IMR-90 (cell line): ENCODE measurements at regions not wholly inside any gene's neighbourhood (a gene's known extent, or its start where the extent isn't known, plus 50 kb on each side); places are given as distances from the start of the nearest gene placed in this dataset.
A peak's percentile ranks its signal among the peaks of the same experiment; 100 is the strongest.

Source experiments
- ATAC-seq: fragments of 200-7000 bp; cut with Tn5 transposase; 2 replicates; pipeline ENCODE4 v1.9.1; 2020; ENCODE audit warnings: low read depth, mild to moderate bottlenecking, moderate library complexity
- BruUV-seq: library from RNA; stranded (reverse); fragments of 400-500 nt; replicated peaks from 2 replicates; lab custom pipeline; 2021; lab: Mats Ljungman, UMichigan
- CTCF ChIA-PET: fragments of 300-600 bp; formaldehyde crosslinking; extraction: SDS; loops from one replicate; lab custom pipeline; 2021; ENCODE audit warnings: antibody characterized with exemption; lab: Yijun Ruan, JAX
- POLR2A ChIA-PET: fragments of 300-600 bp; sonication (Branson Sonifier 250); formaldehyde crosslinking; loops from one replicate; lab custom pipeline; 2022; ENCODE audit warnings: antibody characterized with exemption; ENCODE audit not compliant: unreplicated experiment; lab: Charles Lee
- DNase-seq: peaks from one replicate; pipeline ENCODE4 v3.0.0; 2013
- H2AFZ ChIP-seq: replicated peaks from 2 replicates; pipeline ENCODE3; 2013; ENCODE audit warnings: low read length, mild to moderate bottlenecking; ENCODE audit not compliant: poor library complexity
- H2AK5ac ChIP-seq: 2 replicates; pipeline ENCODE4 v1.6.1; 2013; ENCODE audit warnings: low read depth, low read length, inconsistent platforms
- H2AK9ac ChIP-seq: replicated peaks from 2 replicates; pipeline ENCODE3; 2013; ENCODE audit warnings: mild to moderate bottlenecking, low read depth, low read length, moderate library complexity; ENCODE audit not compliant: poor library complexity
- H2BK120ac ChIP-seq: 2 replicates; pipeline ENCODE4 v1.6.1; 2013; ENCODE audit warnings: low read depth, low read length, inconsistent platforms
- H2BK15ac ChIP-seq: 3 replicates; pipeline ENCODE4 v1.6.1; 2013; ENCODE audit warnings: low read depth, low read length, inconsistent platforms
- H2BK20ac ChIP-seq: 2 replicates; pipeline ENCODE4 v1.6.1; 2013; ENCODE audit warnings: low read depth, mild to moderate bottlenecking, inconsistent platforms, low read length, moderate library complexity
- H2BK5ac ChIP-seq: 2 replicates; pipeline ENCODE4 v1.6.1; 2013; ENCODE audit warnings: mild to moderate bottlenecking, low read depth, low read length, inconsistent platforms; ENCODE audit not compliant: poor library complexity, severe bottlenecking
- H3K14ac ChIP-seq: replicated peaks from 2 replicates; pipeline ENCODE4 v1.6.1; 2013; ENCODE audit warnings: low read depth, low read length, inconsistent platforms
- H3K18ac ChIP-seq: 2 replicates; pipeline ENCODE4 v1.6.1; 2013; ENCODE audit warnings: low read depth, low read length, control low read depth
- H3K23ac ChIP-seq: 2 replicates; pipeline ENCODE4 v1.6.1; 2013; ENCODE audit warnings: low read depth, low read length, inconsistent platforms
- H3K27ac ChIP-seq: 2 replicates; pipeline ENCODE4 v1.5.1; 2013; ENCODE audit warnings: mild to moderate bottlenecking, control low read depth, low read length; ENCODE audit not compliant: insufficient read depth
- H3K27me3 ChIP-seq: 2 replicates; pipeline ENCODE4 v1.6.1; 2013; ENCODE audit warnings: low read length; ENCODE audit not compliant: control insufficient read depth, insufficient read depth
- H3K36me3 ChIP-seq: 2 replicates; pipeline ENCODE4 v1.6.1; 2013; ENCODE audit warnings: low read length, mixed read lengths; ENCODE audit not compliant: control insufficient read depth, insufficient read depth
- H3K4ac ChIP-seq: 2 replicates; pipeline ENCODE4 v1.6.1; 2013; ENCODE audit warnings: low read depth, low read length, inconsistent platforms
- H3K4me1 ChIP-seq: 2 replicates; pipeline ENCODE4 v1.6.1; 2013; ENCODE audit warnings: low read length, mixed read lengths; ENCODE audit not compliant: control insufficient read depth, insufficient read depth
- H3K4me2 ChIP-seq: 2 replicates; pipeline ENCODE4 v1.6.1; 2013; ENCODE audit warnings: low read depth, mild to moderate bottlenecking, control low read depth, low read length, moderate library complexity
- H3K4me3 ChIP-seq: 2 replicates; pipeline ENCODE4 v1.5.1; 2013; ENCODE audit warnings: low read depth, mild to moderate bottlenecking, control low read depth, low read length, moderate library complexity; ENCODE audit not compliant: insufficient read depth
- H3K56ac ChIP-seq: 2 replicates; pipeline ENCODE4 v1.6.1; 2013; ENCODE audit warnings: low read length, inconsistent platforms; ENCODE audit not compliant: insufficient read depth; ENCODE audit errors: extremely low read depth
- H3K79me1 ChIP-seq, 2 experiments: 2 replicates each; pipeline ENCODE4 v1.6.1; 2013; ENCODE audit warnings: low read length in 2 of 2, inconsistent platforms in 1 of 2, low read depth in 1 of 2
- H3K9ac ChIP-seq: 2 replicates; pipeline ENCODE4 v1.6.1; 2013; ENCODE audit warnings: low read depth, low read length, control low read depth
- H3K9me1 ChIP-seq: 2 replicates; pipeline ENCODE4 v1.6.1; 2013; ENCODE audit warnings: low read length, inconsistent platforms; ENCODE audit not compliant: insufficient read depth
- H3K9me3 ChIP-seq: 2 replicates; pipeline ENCODE4 v1.6.1; 2013; ENCODE audit warnings: low read length; ENCODE audit not compliant: control insufficient read depth, insufficient read depth
- H4K20me1 ChIP-seq: 2 replicates; pipeline ENCODE4 v1.6.1; 2013; ENCODE audit warnings: low read length, inconsistent platforms; ENCODE audit not compliant: insufficient read depth
- H4K5ac ChIP-seq: 2 replicates; pipeline ENCODE4 v1.6.1; 2013; ENCODE audit warnings: mild to moderate bottlenecking, low read depth, low read length, control low read depth
- H4K8ac ChIP-seq, 2 experiments: 2 replicates each; pipeline ENCODE4 v1.6.1; 2013; ENCODE audit warnings: low read depth in 2 of 2, low read length in 2 of 2, control low read depth in 1 of 2, inconsistent platforms in 1 of 2
- H4K91ac ChIP-seq: 2 replicates; pipeline ENCODE4 v1.6.1; 2013; ENCODE audit warnings: low read depth, low read length, inconsistent platforms; ENCODE audit not compliant: insufficient read depth
- MAFK ChIP-seq: IDR thresholded peaks from 2 replicates; pipeline ENCODE4 v1.6.1; 2012; ENCODE audit warnings: low read depth, low read length, improper control_type of control experiment
- RFX5 ChIP-seq: IDR thresholded peaks from 2 replicates; pipeline ENCODE4 v1.8.0; 2012; ENCODE audit warnings: low read depth, mild to moderate bottlenecking, low read length, moderate library complexity
- WGBS, 2 experiments: methylation state at CpG; one replicate each; pipeline versions ENCODE4 v1.1.5 to v1.1.7; 2013; ENCODE audit warnings: missing lambda C conversion rate in 2 of 2; ENCODE audit not compliant: insufficient read length in 1 of 2; ENCODE audit errors: extremely low coverage in 2 of 2; 5-methylcytosine and 5-hydroxymethylcytosine counted together
- dilution Hi-C: fragments of 300-500 bp; cut with HindIII; formaldehyde crosslinking; loops from one replicate; pipeline ENCODE4 v1.14.3; 2018; ENCODE audit warnings: low sequenced_read_pairs; ENCODE audit not compliant: unreplicated experiment
- in situ Hi-C: fragments of 300-500 bp; cut with MboI; formaldehyde crosslinking; loops from 3 replicates; pipeline ENCODE4 v1.14.3; 2019; ENCODE audit warnings: low sequenced_read_pairs, inconsistent platforms, mixed read lengths
- intact Hi-C: fragments of 100-400 bp; cut with micrococcal nuclease; formaldehyde crosslinking; loops from 2 replicates; pipeline ENCODE4 v1.10.0; 2022

GRCh38 chr5:16313761-16314160 is 134.2 kb upstream of the MARCHF11 start:
- Histone ChIP-seq H3K9ac (no peak overlapping the region), H2AK9ac (no peak overlapping the region), H4K20me1 (no peaks in the 10 kb centered on the region), H2AK5ac (no peak overlapping the region), H3K4me1 (no peaks in the 10 kb centered on the region), H2BK5ac (no peak overlapping the region), H3K9me1 (no peaks in the 10 kb centered on the region), H3K56ac (no peak overlapping the region), H4K91ac (no peak overlapping the region), H3K36me3 (no peaks in the 10 kb centered on the region), H3K4ac (no peak overlapping the region), H3K27ac (no peak overlapping the region), H3K4me3 (no peak overlapping the region), H2BK20ac (no peak overlapping the region), H4K8ac (no peak overlapping the region), H3K79me1 (no peaks in the 10 kb centered on the region), H2AFZ (no peak overlapping the region), H3K4me2 (no peak overlapping the region), H2BK120ac (no peak overlapping the region), H4K5ac (no peak overlapping the region), H3K27me3 (no peaks in the 10 kb centered on the region), H3K23ac (no peak overlapping the region), H3K9me3 (no peaks in the 10 kb centered on the region), H3K14ac (no peak overlapping the region), H2BK15ac (no peak overlapping the region), H3K18ac (no peak overlapping the region)
- ChIA-PET POLR2A (no interaction called here), CTCF (no interaction called here)
- TF ChIP-seq MAFK (peak; percentile 63), RFX5 (no peak)
- ATAC-seq (no peak), DNase-seq (no peak)
- intact Hi-C loops (no loop called here), dilution Hi-C loops (no loop called here), in situ Hi-C loops (no loop called here)
- BruUV-seq = no TSS peak
- WGBS, 2 experiments = 15% methylated on average over 2 of the region's 3 CpGs; no CpG with 5 or more reads in 1 of the 2 experiments
